Type B pancreatic cell (in vitro differentiated cells): ENCODE measurements at regions not wholly inside any gene's neighbourhood (a gene's known extent, or its start where the extent isn't known, plus 50 kb on each side); places are given as distances from the start of the nearest gene placed in this dataset.
A peak's percentile ranks its signal among the peaks of the same experiment; 100 is the strongest.

Source experiments
- DNase-seq: peaks from one replicate; pipeline ENCODE4 v3.0.0; 2021; ENCODE audit warnings: mixed read lengths; ENCODE audit not compliant: unreplicated experiment; ENCODE audit errors: extremely low spot score
- H3K27ac Mint-ChIP-seq: 2 replicates; pipeline ENCODE4 v1.8.0; 2021; ENCODE audit warnings: mild to moderate bottlenecking, mixed read lengths
- H3K27me3 Mint-ChIP-seq: 2 replicates; pipeline ENCODE4 v1.8.0; 2021; ENCODE audit warnings: mixed read lengths
- H3K36me3 Mint-ChIP-seq: 2 replicates; pipeline ENCODE4 v1.8.0; 2021; ENCODE audit warnings: mixed read lengths
- H3K4me1 Mint-ChIP-seq: one replicate; pipeline ENCODE4 v1.8.0; 2021; ENCODE audit warnings: mixed read lengths; ENCODE audit not compliant: unreplicated experiment
- H3K4me3 Mint-ChIP-seq: 2 replicates; pipeline ENCODE4 v1.8.0; 2021; ENCODE audit warnings: mild to moderate bottlenecking, mixed read lengths
- H3K9me3 Mint-ChIP-seq: 2 replicates; pipeline ENCODE4 v1.8.0; 2021; ENCODE audit warnings: mixed read lengths
- TF ChIP-seq, protein P1 (sequence below): fragments of 200-600 bp; sonication (generic); conservative IDR thresholded peaks from 2 replicates; pipeline ENCODE4 v1.5.0; 2021; ENCODE audit warnings: antibody characterized with exemption, mild to moderate bottlenecking

DNA sequence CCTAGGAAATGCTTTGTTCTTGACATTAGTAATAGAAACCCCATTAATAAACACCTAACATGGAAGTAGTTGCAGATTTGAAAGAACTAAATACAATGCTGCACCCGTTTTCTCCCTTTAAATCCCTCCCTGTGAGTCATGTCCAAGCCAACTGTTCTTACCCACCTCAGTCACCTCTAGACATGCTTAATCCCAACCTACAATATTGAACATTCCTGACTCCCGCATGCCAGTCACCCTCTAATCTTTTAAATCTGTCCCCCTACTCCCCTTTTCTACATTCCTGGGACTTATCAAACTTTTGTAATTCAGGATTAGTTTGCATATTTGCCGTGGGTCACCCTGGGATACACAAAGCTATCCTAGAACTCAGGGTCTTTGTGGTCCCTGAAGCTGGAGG, 374.6 kb downstream of the IRS1 start:
- Mint-ChIP-seq H3K4me3 (no peak overlapping the region), H3K27me3 (no peaks in the 10 kb centered on the region), H3K4me1 (peaks cover 24% of the 10 kb centered on the region), H3K27ac (no peak overlapping the region), H3K9me3 (peaks cover 3% of the 10 kb centered on the region), H3K36me3 (no peaks in the 10 kb centered on the region)
- DNase-seq = no peak
- TF ChIP-seq, protein P1, sequence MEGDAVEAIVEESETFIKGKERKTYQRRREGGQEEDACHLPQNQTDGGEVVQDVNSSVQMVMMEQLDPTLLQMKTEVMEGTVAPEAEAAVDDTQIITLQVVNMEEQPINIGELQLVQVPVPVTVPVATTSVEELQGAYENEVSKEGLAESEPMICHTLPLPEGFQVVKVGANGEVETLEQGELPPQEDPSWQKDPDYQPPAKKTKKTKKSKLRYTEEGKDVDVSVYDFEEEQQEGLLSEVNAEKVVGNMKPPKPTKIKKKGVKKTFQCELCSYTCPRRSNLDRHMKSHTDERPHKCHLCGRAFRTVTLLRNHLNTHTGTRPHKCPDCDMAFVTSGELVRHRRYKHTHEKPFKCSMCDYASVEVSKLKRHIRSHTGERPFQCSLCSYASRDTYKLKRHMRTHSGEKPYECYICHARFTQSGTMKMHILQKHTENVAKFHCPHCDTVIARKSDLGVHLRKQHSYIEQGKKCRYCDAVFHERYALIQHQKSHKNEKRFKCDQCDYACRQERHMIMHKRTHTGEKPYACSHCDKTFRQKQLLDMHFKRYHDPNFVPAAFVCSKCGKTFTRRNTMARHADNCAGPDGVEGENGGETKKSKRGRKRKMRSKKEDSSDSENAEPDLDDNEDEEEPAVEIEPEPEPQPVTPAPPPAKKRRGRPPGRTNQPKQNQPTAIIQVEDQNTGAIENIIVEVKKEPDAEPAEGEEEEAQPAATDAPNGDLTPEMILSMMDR = no peak

DNA sequence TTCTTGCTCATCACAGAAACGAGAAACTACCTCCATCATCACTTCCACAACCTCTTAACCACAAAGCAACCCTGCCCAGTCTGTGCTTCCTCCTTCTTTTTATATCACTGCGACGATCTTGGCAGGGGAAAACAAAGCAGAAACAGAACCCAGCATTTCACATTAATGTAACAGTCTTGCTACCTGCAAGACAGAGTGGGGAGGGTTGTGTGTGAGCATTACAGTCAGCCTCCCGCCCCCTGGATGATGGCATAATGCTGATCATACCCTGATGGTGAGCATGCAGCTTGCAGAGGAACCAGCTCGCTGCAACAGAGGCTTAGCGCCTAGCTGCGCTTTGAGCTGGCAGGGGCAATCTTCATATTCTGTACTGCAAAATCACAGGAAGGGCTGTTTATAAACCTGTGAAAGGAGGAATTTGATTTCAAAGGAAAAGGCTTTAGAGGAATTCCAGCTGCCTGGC, 376.1 kb downstream of the IRS1 start:
- DNase-seq = no peak
- Mint-ChIP-seq H3K4me3 (peak overlapping the region; percentile 16), H3K27ac (no peak overlapping the region), H3K36me3 (no peaks in the 10 kb centered on the region), H3K9me3 (peaks cover 7% of the 10 kb centered on the region), H3K27me3 (no peaks in the 10 kb centered on the region), H3K4me1 (peaks cover 24% of the 10 kb centered on the region)
- TF ChIP-seq, protein P1 = no peak

DNA sequence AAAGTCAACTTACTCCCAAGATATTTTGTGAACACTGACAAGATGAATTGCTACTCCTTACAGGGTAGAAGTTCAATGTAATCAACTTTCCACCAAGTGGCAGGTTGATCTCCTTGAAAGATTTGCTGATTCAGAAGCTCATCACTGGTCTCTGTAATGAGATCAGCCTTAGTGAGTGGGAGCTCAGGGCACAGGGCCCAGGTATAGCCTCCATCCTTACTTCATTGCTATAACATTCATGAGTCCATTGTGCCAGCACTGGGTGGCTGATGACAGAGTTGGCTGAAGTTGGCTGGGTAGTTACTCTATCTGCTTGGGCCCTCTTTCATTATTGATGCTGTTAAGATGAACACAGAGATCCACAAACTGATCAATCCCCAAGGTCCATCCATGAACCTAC, 379.0 kb downstream of the IRS1 start:
- H3K9me3 Mint-ChIP-seq = peaks cover 7% of the 10 kb centered on the region
- H3K27ac Mint-ChIP-seq = no peak overlapping the region
- TF ChIP-seq, protein P1 = no peak
- peaks cover 19% of the 10 kb centered on the region for H3K4me1 Mint-ChIP-seq
- H3K4me3 Mint-ChIP-seq = no peak overlapping the region
- no peaks in the 10 kb centered on the region for H3K36me3 Mint-ChIP-seq
- no peak for DNase-seq
- no peaks in the 10 kb centered on the region for H3K27me3 Mint-ChIP-seq

DNA sequence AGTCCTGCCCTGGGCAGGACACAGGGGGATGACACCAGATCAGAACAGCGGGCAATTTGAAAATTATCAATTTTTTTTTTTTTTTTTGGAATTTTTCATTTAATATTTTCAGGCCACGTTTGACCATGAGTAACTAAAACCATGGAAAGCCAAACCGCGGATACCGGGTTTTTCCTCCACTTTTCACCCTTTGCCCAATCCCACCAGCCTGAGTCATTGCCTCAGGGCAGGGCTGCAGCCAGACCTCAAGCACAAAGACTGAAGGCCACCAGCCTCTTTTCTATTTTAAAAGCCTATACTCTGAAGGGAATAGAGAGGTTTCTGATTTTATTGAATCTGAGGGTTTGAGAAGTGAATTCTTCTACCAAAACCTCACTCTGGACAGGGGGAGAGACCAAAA, 381.1 kb downstream of the IRS1 start:
- no peak for DNase-seq
- peaks cover 18% of the 10 kb centered on the region for H3K4me1 Mint-ChIP-seq
- no peak overlapping the region for H3K4me3 Mint-ChIP-seq
- H3K36me3 Mint-ChIP-seq = no peaks in the 10 kb centered on the region
- H3K27me3 Mint-ChIP-seq = no peaks in the 10 kb centered on the region
- TF ChIP-seq, protein P1 = no peak
- no peak overlapping the region for H3K27ac Mint-ChIP-seq
- peaks cover 7% of the 10 kb centered on the region for H3K9me3 Mint-ChIP-seq

DNA sequence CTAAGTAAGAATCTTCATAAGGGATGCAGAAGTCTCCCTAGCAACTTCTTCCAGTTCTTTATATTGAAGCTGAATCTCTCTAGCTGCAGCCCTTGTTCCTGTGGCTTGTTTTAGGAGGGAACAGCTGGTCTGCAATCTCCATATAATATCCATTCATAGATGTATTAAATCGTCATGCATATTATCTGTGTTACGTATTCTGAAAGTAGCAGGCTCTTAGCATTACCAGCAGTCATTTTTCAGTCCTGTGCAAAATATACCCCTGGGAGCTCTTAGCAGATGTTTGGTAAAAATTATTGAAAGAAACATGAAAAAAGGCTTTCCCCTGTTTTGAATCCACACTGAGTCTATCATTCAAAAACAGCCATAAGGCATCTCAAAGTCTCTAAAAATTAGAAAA, 385.3 kb downstream of the IRS1 start:
- Mint-ChIP-seq H3K27ac (no peak overlapping the region), H3K27me3 (no peaks in the 10 kb centered on the region), H3K9me3 (peaks cover 6% of the 10 kb centered on the region)

More for the DNA sequence above, 385.3 kb downstream of the IRS1 start:
- no peak overlapping the region for H3K4me3 Mint-ChIP-seq
- peaks cover 28% of the 10 kb centered on the region for H3K4me1 Mint-ChIP-seq
- TF ChIP-seq, protein P1 = no peak
- DNase-seq = no peak
- H3K36me3 Mint-ChIP-seq = peaks cover 6% of the 10 kb centered on the region
